OCI-M1 (cell line): ENCODE measurements at regions not wholly inside any gene's neighbourhood (a gene's known extent, or its start where the extent isn't known, plus 50 kb on each side); places are given as distances from the start of the nearest gene placed in this dataset.
"Not testable (repeated sequence)": the region's sequence is repeated elsewhere in the genome, so short reads cannot be mapped to it uniquely, and the experiment has no call there.

ENCODE experiments used
- DNase-seq: peaks from one replicate; lab custom pipeline; 2025; lab: John Stamatoyannopoulos, UW

- peak; percentile 78 for DNase-seq
Observed at GRCh38 chrX:41982953-41983352, 59.6 kb upstream of the CASK start.

DNA sequence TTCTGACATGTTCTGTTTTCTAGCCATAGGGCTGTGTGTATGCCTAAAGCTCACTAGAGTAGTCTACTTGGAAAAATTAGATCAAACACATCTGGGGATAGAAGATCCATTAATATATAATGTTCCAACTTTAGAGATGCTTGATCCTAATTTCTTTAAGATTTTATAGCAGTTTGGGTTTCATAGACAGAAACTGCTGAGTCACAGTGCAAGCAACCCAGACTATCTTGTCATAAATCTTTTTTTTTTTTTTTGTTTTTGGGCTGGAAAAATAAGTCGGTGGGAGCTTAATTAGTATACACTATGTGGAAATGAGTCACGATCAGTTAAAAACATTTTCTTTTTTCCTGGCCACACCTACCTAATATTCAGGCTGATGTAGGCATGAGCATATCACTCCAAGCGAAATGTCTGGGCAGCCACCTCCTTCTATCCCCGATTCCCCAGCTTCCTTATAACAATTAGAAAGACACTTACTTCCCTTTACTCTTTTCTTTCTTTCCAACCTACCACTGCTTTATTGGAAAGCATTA is 58.2 kb upstream of the CASK start:
- DNase-seq: peak; percentile 18

DNA sequence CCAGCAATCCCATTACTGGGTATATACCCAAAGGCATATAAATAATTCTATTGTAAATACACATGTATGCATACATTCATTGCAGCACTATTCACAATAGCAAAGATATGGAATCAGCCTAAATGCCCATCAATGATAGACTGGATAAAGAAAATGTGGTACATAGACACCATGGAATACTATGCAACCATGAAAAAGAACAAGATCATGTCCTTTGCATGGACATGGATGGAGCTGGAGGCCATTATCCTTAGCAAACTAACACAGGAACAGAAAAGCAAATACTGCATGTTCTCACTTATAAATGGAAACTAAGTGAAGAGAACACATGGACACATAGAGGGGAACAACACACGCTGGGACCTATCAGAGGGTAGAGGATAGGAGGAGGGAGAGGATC is 51.3 kb upstream of the CASK start:
- not testable (repeated sequence) for DNase-seq

DNA sequence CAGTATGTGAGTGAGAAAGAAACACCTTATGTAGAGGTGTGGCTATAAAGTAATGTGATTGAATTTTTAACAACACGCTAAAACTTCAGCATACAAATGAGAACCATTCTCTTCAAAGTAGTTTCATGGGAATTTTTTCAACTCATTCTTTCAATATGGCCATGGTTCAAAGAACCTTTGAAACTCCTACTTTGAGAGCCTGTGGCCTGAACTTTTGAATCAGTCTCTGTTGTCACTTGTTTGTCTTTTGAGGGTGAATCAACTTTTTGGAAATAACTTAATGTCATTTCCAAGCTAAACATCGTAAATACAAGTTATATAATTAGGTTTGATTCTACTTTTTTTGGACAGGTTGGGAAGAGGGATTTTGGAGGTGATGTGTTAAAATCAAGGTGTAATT is 49.9 kb upstream of the CASK start:
- DNase-seq: no peak
